HG03039 (cell line): ENCODE measurements at regions not wholly inside any gene's neighbourhood (a gene's known extent, or its start where the extent isn't known, plus 50 kb on each side); places are given as distances from the start of the nearest gene placed in this dataset.
"Not testable (repeated sequence)": the region's sequence is repeated elsewhere in the genome, so short reads cannot be mapped to it uniquely, and the experiment has no call there.

Experiments
- ATAC-seq: cut with Tn5 transposase; IDR thresholded peaks from one replicate; pipeline ENCODE4 v1.9.1; 2021; ENCODE audit warnings: mild to moderate bottlenecking, moderate library complexity; ENCODE audit not compliant: unreplicated experiment

DNA sequence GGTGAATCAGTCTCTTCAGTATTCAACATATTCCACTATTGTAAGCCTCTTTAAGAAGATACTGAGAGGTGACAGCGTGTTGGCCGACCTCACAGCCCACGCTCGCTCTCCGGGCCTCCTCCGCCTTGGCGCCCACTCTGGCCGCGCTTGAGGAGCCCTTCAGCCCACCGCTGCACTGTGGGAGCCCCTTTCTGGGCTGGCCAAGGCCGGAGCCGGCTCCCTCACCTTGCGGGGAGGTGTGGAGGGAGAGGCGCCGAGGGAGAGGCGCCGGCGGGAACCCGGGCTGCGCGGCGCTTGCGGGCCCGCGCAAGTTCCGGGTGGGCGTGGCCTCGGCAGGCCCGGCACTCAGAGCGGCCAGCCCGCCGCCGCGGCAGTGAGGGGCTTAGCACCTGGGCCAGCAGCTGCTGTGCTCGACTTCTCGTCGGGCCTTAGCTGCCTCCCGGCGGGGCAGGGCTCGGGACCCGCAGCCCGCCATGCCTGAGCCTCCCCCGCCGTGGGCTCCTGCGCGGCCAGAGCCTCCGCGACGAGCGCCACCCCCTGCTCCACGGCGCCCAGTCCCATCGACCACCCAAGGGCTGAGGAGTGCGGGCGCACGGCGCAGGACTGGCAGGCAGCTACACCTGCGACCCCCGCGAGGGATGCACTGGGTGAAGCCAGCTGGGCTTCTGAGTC lies 306.4 kb downstream of the SEMA3D start:
- not testable (repeated sequence) for ATAC-seq

DNA sequence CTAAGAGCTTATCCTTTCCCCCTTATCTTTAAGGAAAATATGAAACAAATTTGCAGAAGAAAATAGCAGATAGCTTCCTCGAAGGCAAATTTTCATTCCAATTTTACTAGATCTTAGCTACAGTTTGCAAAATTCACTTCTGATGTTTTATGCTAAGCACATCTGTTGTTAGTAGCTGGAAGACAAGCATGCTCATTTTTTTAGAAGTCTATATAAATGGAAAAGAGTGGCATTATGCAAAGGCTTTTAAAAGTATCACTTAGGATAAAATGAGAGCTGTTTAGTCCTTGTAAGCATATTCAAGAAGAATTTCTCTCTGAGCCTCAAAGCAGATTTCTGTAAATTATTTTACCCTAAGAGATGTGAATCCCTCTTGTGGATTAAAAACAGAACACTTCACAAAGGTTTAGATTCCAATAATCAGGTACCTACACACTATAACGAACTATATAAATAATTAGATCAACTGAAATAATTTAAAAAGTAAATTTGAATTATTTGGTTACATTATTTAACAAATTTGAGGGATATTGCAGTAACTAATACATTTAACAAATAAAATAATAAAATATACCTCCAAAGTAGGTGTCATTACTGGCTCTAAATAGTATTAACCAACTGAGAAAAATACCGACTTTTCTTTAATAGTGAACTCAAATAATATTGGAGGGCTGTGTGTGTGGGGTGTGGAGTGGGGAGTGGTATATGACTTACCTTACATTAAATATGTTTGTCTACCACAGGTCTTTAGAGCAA lies 307.1 kb downstream of the SEMA3D start:
- no peak for ATAC-seq

- no peak for ATAC-seq
These were observed 308.8 kb downstream of the SEMA3D start for GRCh38 chr7:84877943-84878570.

DNA sequence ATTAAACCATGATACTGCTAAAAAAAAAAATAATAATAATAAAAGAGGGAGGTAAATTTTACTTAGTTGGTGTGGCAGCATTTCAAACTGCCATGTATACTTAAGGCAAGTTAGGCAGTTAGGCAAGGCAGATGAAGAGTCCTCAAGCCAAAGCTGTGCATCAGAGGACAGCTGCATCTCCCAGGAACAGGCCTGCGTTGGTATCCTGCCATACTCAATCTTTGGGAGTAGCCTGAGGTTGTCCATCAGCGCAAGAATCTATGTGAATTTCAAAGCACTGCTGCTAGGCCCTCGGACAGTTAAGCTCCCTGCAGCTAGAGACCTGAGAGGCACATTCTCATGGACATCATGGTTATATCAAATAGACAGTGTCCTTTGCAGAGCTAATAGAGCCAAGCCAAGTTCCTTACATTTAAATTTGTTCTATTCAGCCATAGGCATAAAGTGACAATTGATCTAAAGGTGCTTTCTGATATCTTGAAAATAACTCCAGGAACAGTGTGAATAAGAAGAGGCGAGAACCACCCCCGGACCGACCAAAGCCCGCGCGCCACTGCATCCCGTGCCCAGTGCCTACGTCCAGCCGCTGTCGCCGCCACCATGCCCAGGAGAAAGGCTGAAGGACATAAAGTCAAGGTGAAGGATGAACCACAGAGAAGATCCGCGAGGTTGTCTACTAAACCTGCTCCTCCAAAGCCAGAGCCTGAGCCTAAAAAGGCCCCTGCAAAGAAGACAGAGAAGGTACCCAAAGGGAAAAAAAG lies 310.6 kb downstream of the SEMA3D start:
- ATAC-seq: no peak

GRCh38 chr7:84865560-84865959 lies 321.3 kb downstream of the SEMA3D start:
- ATAC-seq: no peak

GRCh38 chr7:84857336-84857735 lies 329.5 kb downstream of the SEMA3D start:
- ATAC-seq: no peak

- no peak for ATAC-seq
These were observed 331.1 kb downstream of the SEMA3D start for GRCh38 chr7:84855758-84856157.

DNA sequence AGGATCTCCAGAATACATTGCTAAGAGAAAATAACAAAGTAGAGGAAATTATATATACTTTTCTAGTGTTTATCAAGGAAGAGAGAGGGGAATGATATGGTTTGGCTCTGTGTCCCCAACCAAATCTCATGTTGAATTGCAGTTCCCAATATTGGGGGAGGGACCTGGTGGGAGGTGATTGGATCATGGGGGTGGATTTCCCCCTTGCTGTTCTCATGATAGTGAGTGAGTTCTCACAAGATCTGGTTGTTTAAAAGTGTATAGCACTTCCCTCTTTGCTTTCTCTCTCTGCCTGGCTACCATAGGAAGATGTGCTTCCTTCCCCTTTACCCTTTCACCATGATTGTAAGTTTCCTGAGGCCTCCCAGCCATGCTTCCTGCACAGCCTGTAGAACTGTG lies 337.9 kb downstream of the SEMA3D start:
- not testable (repeated sequence) for ATAC-seq

GRCh38 chr7:84848219-84848973 lies 338.5 kb downstream of the SEMA3D start:
- no peak for ATAC-seq

GRCh38 chr7:84847790-84848189 lies 339.1 kb downstream of the SEMA3D start:
- no peak for ATAC-seq

GRCh38 chr7:84847038-84847437 lies 339.8 kb downstream of the SEMA3D start:
- no peak for ATAC-seq

DNA sequence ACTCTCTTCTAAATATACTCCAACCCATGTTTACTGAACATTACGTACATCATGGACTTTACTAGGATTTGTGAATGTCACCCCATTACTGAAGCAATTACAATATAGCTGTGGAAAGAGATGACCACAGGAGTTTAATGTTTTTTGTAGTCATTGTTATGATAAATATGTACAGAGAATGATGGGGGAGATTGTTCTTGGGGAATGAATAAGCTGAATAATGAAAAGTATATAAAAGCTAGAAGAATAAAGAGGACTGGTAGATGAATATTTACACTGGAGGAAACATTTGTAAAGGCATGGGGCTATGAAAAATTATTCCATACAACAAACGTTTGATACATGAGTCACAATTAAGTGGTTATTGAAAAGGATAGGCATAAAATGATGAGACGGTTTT lies 340.9 kb downstream of the SEMA3D start:
- ATAC-seq: no peak

GRCh38 chr7:84844771-84845170 lies 342.1 kb downstream of the SEMA3D start:
- ATAC-seq: no peak

GRCh38 chr7:84841809-84842208 lies 345.0 kb downstream of the SEMA3D start:
- ATAC-seq: no peak

GRCh38 chr7:84838857-84839256 lies 348.0 kb downstream of the SEMA3D start:
- no peak for ATAC-seq

DNA sequence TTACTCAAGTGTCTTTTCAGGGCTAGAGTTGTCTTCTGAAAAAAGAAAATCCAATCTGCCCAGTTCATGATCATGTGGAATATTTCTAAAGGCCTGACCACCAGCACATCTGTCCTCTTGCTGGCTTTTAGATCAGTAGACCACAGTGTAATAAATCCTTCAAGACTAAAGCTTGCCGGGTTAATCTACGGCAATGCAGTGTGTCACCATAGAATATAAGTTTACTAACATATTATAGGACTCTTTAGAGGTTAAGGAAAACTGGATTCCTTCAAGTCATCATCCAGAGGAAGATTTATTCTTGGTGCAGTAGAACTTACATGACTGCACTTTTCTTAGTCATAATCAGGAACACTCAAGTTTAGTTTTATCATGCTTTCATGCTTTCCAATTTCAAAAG lies 349.5 kb downstream of the SEMA3D start:
- ATAC-seq: no peak

DNA sequence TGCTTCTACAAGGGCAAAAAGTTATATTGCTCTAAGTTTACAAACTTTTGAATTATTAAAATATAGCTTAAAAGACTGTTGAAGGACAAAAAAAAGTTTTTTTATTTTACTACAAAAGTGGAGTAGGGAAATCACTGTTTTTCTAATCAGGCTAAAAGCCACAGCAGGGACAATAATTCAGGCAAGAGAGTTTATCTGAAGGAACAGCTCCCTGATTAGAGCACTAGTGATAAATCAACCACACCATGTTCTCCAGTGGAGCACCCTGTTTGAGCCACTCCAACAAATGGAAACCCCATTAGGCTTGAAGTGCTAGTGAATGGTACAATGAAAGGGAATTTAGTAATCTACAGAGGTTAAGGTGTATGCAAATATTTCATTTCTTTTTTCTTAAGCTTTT lies 357.1 kb downstream of the SEMA3D start:
- no peak for ATAC-seq

DNA sequence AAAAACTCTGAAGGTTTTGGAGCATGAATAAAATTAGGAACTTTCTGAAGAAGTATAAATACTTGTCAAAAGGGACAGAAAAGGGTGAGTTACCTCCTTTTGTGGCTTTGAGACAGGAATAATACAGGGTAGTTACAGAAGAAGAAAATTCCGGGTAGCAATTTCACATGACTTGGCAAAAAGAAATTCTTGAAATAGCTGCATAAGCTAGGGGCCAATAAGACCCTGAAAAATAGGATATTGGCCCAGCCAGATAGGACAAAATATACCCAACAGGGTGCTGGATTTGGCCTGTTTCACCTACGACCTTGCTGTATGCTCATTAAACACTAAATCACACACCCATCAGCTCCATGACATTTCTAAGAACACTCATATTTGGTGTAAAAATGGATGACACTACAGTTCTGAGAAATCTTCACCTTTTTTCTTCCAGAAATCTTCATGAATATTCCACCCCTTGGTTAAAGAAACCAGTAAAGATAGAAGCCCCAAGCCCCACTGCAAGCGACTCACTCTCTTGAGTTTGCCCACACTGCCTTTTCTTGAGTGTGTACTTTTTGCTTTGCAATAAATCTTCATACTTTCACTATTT lies 362.7 kb downstream of the SEMA3D start:
- ATAC-seq: no peak

DNA sequence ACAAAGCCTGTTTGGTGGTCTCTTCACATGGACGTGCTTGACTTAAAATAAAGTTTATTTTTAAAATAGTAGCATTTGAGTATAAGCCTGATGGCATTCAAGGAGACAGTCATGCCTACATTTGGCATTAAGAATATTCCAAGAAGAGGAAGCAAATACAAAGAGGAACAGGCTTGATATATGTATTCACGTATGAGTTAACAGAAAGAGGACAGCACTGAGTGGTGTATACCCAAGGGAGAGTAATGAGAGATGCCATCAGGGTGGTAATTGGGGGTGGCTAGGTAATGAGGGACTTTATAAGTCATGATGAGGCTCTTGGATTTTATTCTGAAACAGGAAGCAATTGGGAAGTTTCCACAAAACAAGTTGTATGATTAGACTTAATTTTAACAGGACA lies 363.3 kb downstream of the SEMA3D start:
- no peak for ATAC-seq

- no peak for ATAC-seq
These were observed 363.8 kb downstream of the SEMA3D start for GRCh38 chr7:84822941-84823510.
